ENCODE measurements at regions not wholly inside any gene's neighbourhood (a gene's known extent, or its start where the extent isn't known, plus 50 kb on each side); places are given as distances from the start of the nearest gene placed in this dataset.
A peak's percentile ranks its signal among the peaks of the same experiment; 100 is the strongest.

GRCh38 chr18:68623342-68623741 lies 91.6 kb downstream of the TMX3 start:
- peak; percentile 24 for DNase-seq (ENCODE audit: insufficient read length, low spot score)
- FAIRE-seq = no peak

- FAIRE-seq (no peak), DNase-seq (ENCODE audit: insufficient read length, low spot score) (no peak)
Measured at GRCh38 chr18:68611311-68611710, 103.6 kb downstream of the TMX3 start.

DNA sequence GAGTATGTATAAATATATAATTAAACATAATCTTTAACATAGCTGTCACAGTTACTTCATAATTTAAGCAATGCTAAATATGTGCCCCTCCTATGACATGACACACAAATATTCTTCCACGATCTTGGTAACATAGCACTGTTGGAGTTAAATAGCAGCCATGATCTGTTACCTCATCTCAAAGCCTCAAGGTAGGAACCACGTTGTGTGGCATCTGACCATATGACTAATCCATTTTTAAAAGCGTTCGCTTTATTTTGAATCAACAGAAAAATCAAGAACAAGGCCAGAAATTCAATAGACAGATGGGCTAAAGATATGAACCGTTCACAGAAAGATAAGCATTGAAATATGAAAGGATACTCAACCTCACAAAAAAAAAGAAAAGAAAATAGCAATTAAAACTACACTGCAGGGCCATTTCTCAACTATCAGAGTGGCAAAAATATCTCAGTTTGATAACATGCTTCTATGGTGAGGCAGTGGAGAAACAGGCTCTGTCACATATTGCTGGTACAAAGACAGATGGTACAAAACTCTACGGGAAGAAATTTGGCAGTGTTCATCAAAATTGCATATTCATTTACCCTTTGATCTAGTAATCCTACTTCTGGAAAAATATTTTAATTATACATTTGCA lies 105.9 kb downstream of the TMX3 start:
- FAIRE-seq (no peak), DNase-seq (ENCODE audit: insufficient read length, low spot score) (no peak)

GRCh38 chr18:68607852-68608251 lies 107.1 kb downstream of the TMX3 start:
- DNase-seq (ENCODE audit: insufficient read length, low spot score) (no peak), FAIRE-seq (no peak)

GRCh38 chr18:68604256-68604655 lies 110.7 kb downstream of the TMX3 start:
- FAIRE-seq = no peak
- DNase-seq (ENCODE audit: insufficient read length, low spot score) = no peak

- DNase-seq (ENCODE audit: insufficient read length, low spot score) = no peak
- no peak for FAIRE-seq
Measured at GRCh38 chr18:68596016-68596415, 118.9 kb downstream of the TMX3 start.

GRCh38 chr18:68588169-68588568 lies 126.7 kb downstream of the TMX3 start:
- FAIRE-seq (no peak), DNase-seq (ENCODE audit: insufficient read length, low spot score) (no peak)

GRCh38 chr18:68583685-68584084 lies 131.2 kb downstream of the TMX3 start:
- FAIRE-seq (no peak), DNase-seq (ENCODE audit: insufficient read length, low spot score) (no peak)

DNA sequence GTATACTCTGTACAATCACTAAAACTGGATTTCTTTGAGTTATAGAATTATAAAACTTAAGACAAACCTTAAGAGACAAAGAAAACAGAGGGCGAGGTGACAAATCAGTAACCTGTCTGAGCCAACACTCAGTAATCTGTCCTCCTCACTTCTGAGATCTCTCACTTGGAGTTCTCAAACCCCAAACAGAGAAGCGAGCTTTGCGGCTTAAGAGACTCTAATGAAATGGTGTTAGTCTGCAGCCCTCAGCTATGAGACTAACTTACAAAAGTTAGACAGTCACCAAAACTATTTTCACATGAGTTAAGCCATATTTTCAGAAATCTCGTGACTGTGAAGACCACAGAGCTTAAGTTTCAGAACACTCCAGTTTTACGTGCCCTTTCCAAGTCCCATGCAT lies 140.6 kb downstream of the TMX3 start:
- no peak for FAIRE-seq

DNA sequence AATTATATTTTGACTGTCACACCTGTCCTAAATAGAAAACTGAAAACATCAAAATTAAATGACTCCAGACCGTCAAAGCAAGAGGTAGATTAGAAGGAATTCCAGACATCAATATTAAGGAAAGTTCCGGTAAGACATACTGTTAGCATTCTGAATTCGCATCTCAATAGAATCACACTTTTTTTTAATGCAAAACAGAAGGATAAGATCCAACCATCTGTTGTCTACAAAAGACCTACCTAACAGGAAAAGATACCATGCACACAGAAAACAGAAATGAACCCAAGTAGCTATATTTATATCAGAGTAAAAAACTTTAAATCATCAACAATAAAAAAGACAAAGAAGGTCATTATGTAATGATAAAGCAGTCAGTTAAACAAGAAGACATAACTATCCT lies 145.0 kb downstream of the TMX3 start:
- FAIRE-seq = no peak
- DNase-seq (ENCODE audit: insufficient read length, low spot score) = no peak

More for the DNA sequence above, 140.6 kb downstream of the TMX3 start:
- no peak for DNase-seq (ENCODE audit: insufficient read length, low spot score)

- FAIRE-seq = no peak
- DNase-seq (ENCODE audit: insufficient read length, low spot score) = no peak
Measured at GRCh38 chr18:68568364-68569155, 146.3 kb downstream of the TMX3 start.

- DNase-seq (ENCODE audit: insufficient read length, low spot score) = no peak
- no peak for FAIRE-seq
Measured at GRCh38 chr18:68566991-68567390, 147.9 kb downstream of the TMX3 start.

GRCh38 chr18:68564961-68565360 lies 149.9 kb downstream of the TMX3 start:
- DNase-seq (ENCODE audit: insufficient read length, low spot score) (no peak), FAIRE-seq (no peak)

DNA sequence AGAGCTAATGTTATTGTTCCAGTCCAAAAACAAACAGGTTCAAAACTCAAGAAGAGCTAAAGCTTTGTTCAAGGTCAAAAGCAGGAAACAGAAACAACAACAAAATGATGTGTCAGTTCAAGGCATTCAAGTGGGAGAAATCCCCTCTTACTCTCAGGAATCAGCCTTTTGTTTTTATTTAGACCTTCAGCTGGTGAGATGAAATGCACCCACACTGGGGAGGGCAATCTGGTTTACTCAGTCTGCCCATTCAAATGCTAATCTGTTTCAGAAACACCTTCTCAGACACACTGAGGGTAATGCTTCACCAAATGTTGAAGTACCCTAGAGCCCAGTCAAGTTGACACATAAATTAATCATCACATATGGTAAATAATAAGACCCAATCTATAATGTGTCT lies 150.6 kb downstream of the TMX3 start:
- DNase-seq (ENCODE audit: insufficient read length, low spot score) = no peak
- FAIRE-seq = no peak

- FAIRE-seq (no peak), DNase-seq (ENCODE audit: insufficient read length, low spot score) (no peak)
Measured at GRCh38 chr18:68560128-68560527, 154.8 kb downstream of the TMX3 start.

- no peak for FAIRE-seq
Measured at GRCh38 chr18:68557183-68557582, 157.7 kb downstream of the TMX3 start.

DNA sequence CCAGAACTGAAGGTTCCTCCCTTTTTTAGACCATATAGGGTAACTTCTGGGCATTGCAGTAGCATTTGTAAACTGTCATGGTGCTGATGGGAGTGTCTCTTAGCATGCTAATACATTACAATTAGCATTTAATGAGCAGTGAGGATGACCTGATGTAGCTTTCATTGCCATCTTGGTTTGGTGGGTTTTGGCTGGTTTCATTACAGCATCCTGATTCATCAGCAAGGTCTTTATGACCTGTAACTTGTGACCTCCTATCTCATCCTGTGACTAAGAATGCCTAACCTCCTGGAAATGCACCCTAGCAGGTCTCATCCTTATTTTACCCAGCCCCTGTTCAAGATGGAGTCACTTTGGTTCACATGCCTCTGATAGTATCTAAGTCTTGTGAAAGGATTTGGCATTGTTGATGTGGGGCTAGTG lies 159.0 kb downstream of the TMX3 start:
- DNase-seq (ENCODE audit: insufficient read length, low spot score) (no peak), FAIRE-seq (no peak)

More at GRCh38 chr18:68557183-68557582, 157.7 kb downstream of the TMX3 start:
- no peak for DNase-seq (ENCODE audit: insufficient read length, low spot score)

- DNase-seq (ENCODE audit: insufficient read length, low spot score) = no peak
- no peak for FAIRE-seq
Measured at GRCh38 chr18:68548904-68549870, 165.7 kb downstream of the TMX3 start.

DNA sequence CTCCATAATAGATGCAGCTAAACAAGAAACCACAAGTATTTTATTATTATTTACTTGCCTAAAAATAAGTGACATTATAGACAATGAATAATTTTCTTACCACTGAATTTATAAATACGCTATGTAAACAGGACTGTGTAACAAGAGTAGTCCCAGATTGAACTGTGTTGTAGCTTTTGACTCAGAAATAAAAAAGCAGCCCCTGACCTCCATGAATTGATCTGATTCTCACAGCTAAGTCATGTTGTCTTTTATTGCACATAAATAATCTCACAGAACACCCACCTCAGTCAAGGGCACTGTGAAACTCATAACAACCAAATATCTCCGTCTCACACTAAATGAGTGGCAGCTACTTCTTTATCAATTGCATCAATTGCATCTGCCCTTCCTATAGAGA lies 171.6 kb downstream of the TMX3 start:
- DNase-seq (ENCODE audit: insufficient read length, low spot score) (no peak), FAIRE-seq (no peak)

DNA sequence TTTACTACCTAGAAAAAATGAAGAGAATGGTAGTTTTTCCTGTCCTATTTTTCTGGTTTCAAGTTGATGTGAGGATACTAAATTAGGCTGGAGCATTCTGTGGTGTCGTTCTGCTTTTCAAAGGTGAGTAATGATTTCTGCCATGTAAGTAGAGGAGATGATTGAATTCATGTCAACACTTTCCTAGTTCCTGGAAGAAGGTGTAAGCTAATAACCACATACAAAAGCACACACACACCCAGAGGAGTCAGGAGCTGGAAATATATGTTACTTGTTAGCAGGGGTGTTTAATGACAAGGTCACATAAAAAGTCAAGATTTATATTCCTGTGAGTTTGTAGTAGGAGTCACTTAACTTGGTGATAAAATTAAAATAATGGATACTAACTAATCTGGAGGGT lies 172.1 kb downstream of the TMX3 start:
- FAIRE-seq = no peak
- no peak for DNase-seq (ENCODE audit: insufficient read length, low spot score)

- FAIRE-seq (no peak), DNase-seq (ENCODE audit: insufficient read length, low spot score) (no peak)
Measured at GRCh38 chr18:68533641-68534040, 181.3 kb downstream of the TMX3 start.
